KMS-11 (cell line): ENCODE measurements at regions not wholly inside any gene's neighbourhood (a gene's known extent, or its start where the extent isn't known, plus 50 kb on each side); places are given as distances from the start of the nearest gene placed in this dataset.

Experiments used
- H2AFZ ChIP-seq: fragments of 200-600 bp; sonication (generic); 2 replicates; pipeline ENCODE4 v1.6.1; 2016; ENCODE audit warnings: antibody characterized with exemption, mixed run types, low read depth
- H3K27ac ChIP-seq: fragments of 200-600 bp; sonication (generic); 2 replicates; pipeline ENCODE4 v1.6.1; 2016; ENCODE audit warnings: mild to moderate bottlenecking, mixed run types
- H3K27me3 ChIP-seq: fragments of 200-600 bp; sonication (generic); 2 replicates; pipeline ENCODE4 v1.6.1; 2017; ENCODE audit warnings: mild to moderate bottlenecking, low read depth, mixed run types, moderate library complexity; ENCODE audit not compliant: insufficient read depth
- H3K36me3 ChIP-seq: fragments of 200-600 bp; sonication (generic); 2 replicates; pipeline ENCODE4 v1.6.1; 2017; ENCODE audit warnings: mild to moderate bottlenecking, mixed run types; ENCODE audit not compliant: insufficient read depth
- H3K4me1 ChIP-seq: fragments of 200-600 bp; sonication (generic); 2 replicates; pipeline ENCODE4 v1.6.1; 2016; ENCODE audit warnings: mild to moderate bottlenecking, low read depth, mixed run types; ENCODE audit not compliant: poor library complexity, severe bottlenecking
- H3K4me2 ChIP-seq: fragments of 200-600 bp; sonication (generic); 2 replicates; pipeline ENCODE4 v1.7.0; 2016; ENCODE audit warnings: mild to moderate bottlenecking, mixed run types
- H3K4me3 ChIP-seq: fragments of 200-600 bp; sonication (generic); IDR thresholded peaks from 2 replicates; pipeline ENCODE4 v1.6.1; 2017; ENCODE audit warnings: low read depth, low read length, mixed read lengths; ENCODE audit not compliant: insufficient read depth
- H3K79me2 ChIP-seq: fragments of 200-600 bp; sonication (generic); 2 replicates; pipeline ENCODE4 v1.6.1; 2016; ENCODE audit warnings: low read depth, mixed run types; ENCODE audit not compliant: insufficient read depth
- H3K9ac ChIP-seq: fragments of 200-600 bp; sonication (generic); 2 replicates; pipeline ENCODE4 v1.6.1; 2016; ENCODE audit warnings: mild to moderate bottlenecking, mixed run types
- H4K20me1 ChIP-seq: fragments of 200-600 bp; sonication (generic); 2 replicates; pipeline ENCODE4 v1.6.1; 2016; ENCODE audit warnings: mild to moderate bottlenecking, mixed run types; ENCODE audit not compliant: insufficient read depth
- CTCF ChIP-seq: fragments of 200-600 bp; sonication (generic); conservative IDR thresholded peaks from 2 replicates; pipeline ENCODE4 v1.6.1; 2017; ENCODE audit warnings: low read depth, mild to moderate bottlenecking, antibody characterized with exemption, low read length, moderate library complexity, mixed read lengths

GRCh38 chr5:1661831-1662558 lies 137.6 kb downstream of the MRPL36 start:
- H3K9ac ChIP-seq = no peak overlapping the region

GRCh38 chr5:1661311-1661710 lies 137.6 kb upstream of the LPCAT1 start:
- no peak for TF ChIP-seq CTCF
- H3K4me2 ChIP-seq = no peak overlapping the region
- H3K4me1 ChIP-seq = no peaks in the 10 kb centered on the region
- no peak overlapping the region for H3K27ac ChIP-seq
- no peaks in the 10 kb centered on the region for H4K20me1 ChIP-seq
- H3K4me3 ChIP-seq = no peak overlapping the region
- no peak overlapping the region for H2AFZ ChIP-seq
- no peaks in the 10 kb centered on the region for H3K36me3 ChIP-seq
- H3K79me2 ChIP-seq = no peaks in the 10 kb centered on the region
- H3K9ac ChIP-seq = no peak overlapping the region
- peaks cover 31% of the 10 kb centered on the region for H3K27me3 ChIP-seq

More at GRCh38 chr5:1661831-1662558, 137.6 kb downstream of the MRPL36 start:
- Histone ChIP-seq H3K27ac (no peak overlapping the region), H3K4me1 (peaks cover 3% of the 10 kb centered on the region), H3K4me2 (no peak overlapping the region), H4K20me1 (no peaks in the 10 kb centered on the region), H3K27me3 (peaks cover 27% of the 10 kb centered on the region; the same call in 1 of the 2 replicates), H2AFZ (no peak overlapping the region), H3K4me3 (no peak overlapping the region), H3K36me3 (no peaks in the 10 kb centered on the region), H3K79me2 (no peaks in the 10 kb centered on the region)
- no peak for TF ChIP-seq CTCF

- Histone ChIP-seq H3K27me3 (peaks cover 32% of the 10 kb centered on the region), H3K27ac (no peak overlapping the region), H3K4me1 (no peaks in the 10 kb centered on the region), H3K36me3 (no peaks in the 10 kb centered on the region), H3K4me3 (no peak overlapping the region), H3K79me2 (no peaks in the 10 kb centered on the region), H4K20me1 (no peaks in the 10 kb centered on the region), H3K9ac (no peak overlapping the region), H2AFZ (no peak overlapping the region), H3K4me2 (no peak overlapping the region)
- no peak for TF ChIP-seq CTCF
These were observed 136.8 kb upstream of the LPCAT1 start for GRCh38 chr5:1660511-1660910.

GRCh38 chr5:1660001-1660400 lies 136.2 kb upstream of the LPCAT1 start:
- no peak overlapping the region for H3K4me2 ChIP-seq
- H4K20me1 ChIP-seq = no peaks in the 10 kb centered on the region
- peaks cover 32% of the 10 kb centered on the region for H3K27me3 ChIP-seq
- H3K27ac ChIP-seq = no peak overlapping the region
- H3K4me1 ChIP-seq = no peaks in the 10 kb centered on the region
- no peaks in the 10 kb centered on the region for H3K79me2 ChIP-seq
- H3K4me3 ChIP-seq = no peak overlapping the region
- no peaks in the 10 kb centered on the region for H3K36me3 ChIP-seq
- no peak overlapping the region for H2AFZ ChIP-seq
- TF ChIP-seq CTCF = no peak
- H3K9ac ChIP-seq = no peak overlapping the region
